H1 (cell line): ENCODE measurements at regions not wholly inside any gene's neighbourhood (a gene's known extent, or its start where the extent isn't known, plus 50 kb on each side); places are given as distances from the start of the nearest gene placed in this dataset.

Source experiments
- CTCF ChIA-PET: fragments of 300-600 bp; sonication (Branson Sonifier 250); formaldehyde crosslinking; loops from one replicate; lab custom pipeline; 2021; ENCODE audit not compliant: partially characterized antibody; lab: Charles Lee
- POLR2A ChIA-PET: fragments of 300-600 bp; sonication (Branson Sonifier 250); formaldehyde crosslinking; loops from one replicate; lab custom pipeline; 2021; ENCODE audit warnings: inconsistent platforms; ENCODE audit not compliant: partially characterized antibody; lab: Charles Lee
- DNase-seq, 2 experiments: peaks; one replicate each; pipeline versions ENCODE4 v3.0.0 to v3.0.0-alpha.2; 2010 to 2022; ENCODE audit warnings: low spot score in 2 of 2, low read depth in 1 of 2, mixed read lengths in 1 of 2
- FAIRE-seq: peaks from 2 replicates; lab custom pipeline; 2011; peaks lifted over from hg19 to GRCh38; lab: Jason Lieb, UNC
- H2AFZ ChIP-seq: 2 replicates; pipeline ENCODE4 v1.8.1; 2012; ENCODE audit warnings: low read length, inconsistent platforms
- H2AK5ac ChIP-seq: 2 replicates; pipeline ENCODE4 v1.6.1; 2013; ENCODE audit warnings: low read depth, low read length
- H2BK120ac ChIP-seq: replicated peaks from 2 replicates; pipeline ENCODE3; 2013; ENCODE audit warnings: low read depth, low read length, inconsistent platforms
- H2BK12ac ChIP-seq: 2 replicates; pipeline ENCODE4 v1.6.1; 2013; ENCODE audit warnings: low read depth, low read length
- H2BK15ac ChIP-seq: 2 replicates; pipeline ENCODE4 v1.6.1; 2013; ENCODE audit warnings: low read length
- H2BK20ac ChIP-seq: 2 replicates; pipeline ENCODE4 v1.6.1; 2013; ENCODE audit warnings: low read length
- H2BK5ac ChIP-seq: 2 replicates; pipeline ENCODE4 v1.6.1; 2013; ENCODE audit warnings: low read depth, low read length
- H3K14ac ChIP-seq: 2 replicates; pipeline ENCODE4 v1.6.1; 2013; ENCODE audit warnings: inconsistent platforms; ENCODE audit not compliant: insufficient read length
- H3K18ac ChIP-seq: 2 replicates; pipeline ENCODE4 v1.6.1; 2013; ENCODE audit warnings: low read length; ENCODE audit errors: extremely low read depth
- H3K23ac ChIP-seq: 2 replicates; pipeline ENCODE4 v1.6.1; 2013; ENCODE audit warnings: inconsistent platforms; ENCODE audit not compliant: insufficient read length
- H3K23me2 ChIP-seq: 2 replicates; pipeline ENCODE4 v1.6.1; 2013; ENCODE audit warnings: low read depth, low read length
- H3K27ac ChIP-seq: 2 replicates; pipeline ENCODE4 v1.6.1; 2011; ENCODE audit warnings: low read depth, low read length, inconsistent platforms
- H3K27me3 ChIP-seq, 4 experiments: replicated peaks in 1 of 4; 1 replicate in 1 of 4; 2 replicates in 3 of 4; pipeline versions ENCODE4 v1.6.1 to v1.8.1; 2011 to 2013; ENCODE audit warnings: low read length in 3 of 4, mild to moderate bottlenecking in 3 of 4, inconsistent platforms in 2 of 4, mixed read lengths in 2 of 4, moderate library complexity in 1 of 4; ENCODE audit not compliant: control insufficient read depth in 3 of 4, insufficient read depth in 3 of 4; ENCODE audit errors: extremely low read depth in 1 of 4
- H3K36me3 ChIP-seq, 4 experiments: 2 replicates each; pipeline versions ENCODE4 v1.6.1 to v1.8.1; 2011 to 2013; ENCODE audit warnings: mild to moderate bottlenecking in 4 of 4, low read length in 3 of 4, moderate library complexity in 2 of 4, control low read depth in 1 of 4, inconsistent platforms in 1 of 4; ENCODE audit not compliant: insufficient read depth in 4 of 4, control insufficient read depth in 2 of 4
- H3K4ac ChIP-seq: replicated peaks from 2 replicates; pipeline ENCODE3; 2013; ENCODE audit warnings: low read length, low read depth, mixed read lengths, inconsistent platforms; ENCODE audit not compliant: insufficient read length
- H3K4me1 ChIP-seq, 4 experiments: replicated peaks in 1 of 4; 1 replicate in 1 of 4; 2 replicates in 3 of 4; pipeline versions ENCODE4 v1.6.1 to v1.8.1; 2011 to 2013; ENCODE audit warnings: low read length in 3 of 4, inconsistent platforms in 2 of 4, mixed read lengths in 1 of 4; ENCODE audit not compliant: insufficient read depth in 4 of 4, control insufficient read depth in 3 of 4
- H3K4me2 ChIP-seq, 2 experiments: 2 replicates each; pipeline versions ENCODE4 v1.6.1 to v1.8.1; 2011 to 2013; ENCODE audit warnings: low read depth in 2 of 2, low read length in 2 of 2, control low read depth in 1 of 2, inconsistent platforms in 1 of 2, mild to moderate bottlenecking in 1 of 2; ENCODE audit not compliant: insufficient read depth in 1 of 2
- H3K4me3 ChIP-seq, 4 experiments: fragments of 200-600, 300-600 bp in 1 of 4; sonication (generic), shearing (Covaris generic), sonication (Bioruptor Twin) in 1 of 4; 2 replicates each; pipeline versions ENCODE4 v1.5.1 to v1.8.1; 2011 to 2016; ENCODE audit warnings: low read length in 4 of 4, low read depth in 3 of 4, control low read depth in 2 of 4, inconsistent platforms in 2 of 4, mild to moderate bottlenecking in 2 of 4, mixed read lengths in 1 of 4, moderate library complexity in 1 of 4; ENCODE audit not compliant: insufficient read depth in 2 of 4; ENCODE audit errors: extremely low read depth in 1 of 4
- H3K56ac ChIP-seq: replicated peaks from 2 replicates; pipeline ENCODE3; 2013; ENCODE audit warnings: low read depth, mild to moderate bottlenecking, mixed read lengths, low read length, inconsistent platforms; ENCODE audit not compliant: insufficient read length
- H3K79me1 ChIP-seq: 2 replicates; pipeline ENCODE4 v1.6.1; 2013; ENCODE audit warnings: low read depth, low read length, control low read depth
- H3K79me2 ChIP-seq, 2 experiments: 2 replicates each; pipeline versions ENCODE4 v1.6.1 to v1.8.1; 2012 to 2013; ENCODE audit warnings: low read length in 2 of 2, mild to moderate bottlenecking in 2 of 2, inconsistent platforms in 1 of 2; ENCODE audit not compliant: insufficient read depth in 2 of 2, control insufficient read depth in 1 of 2
- H3K9ac ChIP-seq, 4 experiments: replicated peaks in 1 of 4; 1 replicate in 1 of 4; 2 replicates in 3 of 4; pipeline versions ENCODE4 v1.6.1 to v1.8.1; 2011 to 2013; ENCODE audit warnings: low read depth in 3 of 4, low read length in 3 of 4, control low read depth in 2 of 4, mild to moderate bottlenecking in 2 of 4, moderate library complexity in 2 of 4, inconsistent platforms in 1 of 4; ENCODE audit errors: extremely low read depth in 1 of 4
- H3K9me3 ChIP-seq, 2 experiments: 2 replicates each; pipeline versions ENCODE4 v1.6.1 to v1.8.1; 2012 to 2013; ENCODE audit warnings: mild to moderate bottlenecking in 2 of 2, moderate library complexity in 2 of 2, control low read depth in 1 of 2, inconsistent platforms in 1 of 2, low read depth in 1 of 2, low read length in 1 of 2, mixed read lengths in 1 of 2; ENCODE audit not compliant: insufficient read depth in 2 of 2
- H4K20me1 ChIP-seq, 2 experiments: replicated peaks in 1 of 2; 2 replicates each; pipeline versions ENCODE3 to v1.8.1; 2011 to 2013; ENCODE audit warnings: inconsistent platforms in 2 of 2, low read length in 2 of 2, mild to moderate bottlenecking in 1 of 2; ENCODE audit not compliant: insufficient read depth in 2 of 2, control insufficient read depth in 1 of 2
- H4K5ac ChIP-seq: 2 replicates; pipeline ENCODE4 v1.6.1; 2013; ENCODE audit warnings: low read length, low read depth, mixed read lengths, inconsistent platforms; ENCODE audit not compliant: insufficient read length
- H4K8ac ChIP-seq: 2 replicates; pipeline ENCODE4 v1.8.0; 2013; ENCODE audit warnings: mild to moderate bottlenecking, moderate library complexity, low read length, inconsistent platforms; ENCODE audit not compliant: insufficient read depth; ENCODE audit errors: extremely low read depth
- H4K91ac ChIP-seq: replicated peaks from 2 replicates; pipeline ENCODE3; 2013; ENCODE audit warnings: low read length, mixed read lengths, inconsistent platforms; ENCODE audit not compliant: insufficient read length
- BCL11A ChIP-seq, 2 experiments: IDR thresholded peaks; one replicate each; pipeline ENCODE4 v1.6.1; 2011; ENCODE audit warnings: low read depth in 2 of 2, low read length in 2 of 2, mild to moderate bottlenecking in 2 of 2
- CTCF ChIP-seq, 3 experiments: IDR thresholded peaks; 1 replicate in 2 of 3; 2 replicates in 1 of 3; pipeline versions ENCODE4 v1.5.1 to v1.6.1; 2011; ENCODE audit warnings: low read length in 3 of 3, mild to moderate bottlenecking in 3 of 3, inconsistent platforms in 2 of 3, low read depth in 1 of 3, moderate library complexity in 1 of 3; ENCODE audit not compliant: insufficient read depth in 1 of 3; ENCODE audit errors: control extremely low read depth in 1 of 3
- E2F6 ChIP-seq: IDR thresholded peaks from 2 replicates; pipeline ENCODE4 v1.6.1; 2012; ENCODE audit warnings: inconsistent platforms
- USF2 ChIP-seq: IDR thresholded peaks from 2 replicates; pipeline ENCODE4 v1.6.1; 2011; ENCODE audit warnings: low read length, improper control_type of control experiment
- WGBS, 2 experiments: shearing (Covaris generic) in 1 of 2; methylation state at CpG; one replicate each; pipeline versions ENCODE4 v1.1.6 to v1.1.7; 2013 to 2015; ENCODE audit warnings: low lambda C conversion rate in 2 of 2, mixed read lengths in 2 of 2, inconsistent platforms in 1 of 2, low coverage in 1 of 2, missing lambda C conversion rate in 1 of 2; ENCODE audit not compliant: insufficient replicate concordance in 2 of 2, insufficient coverage in 1 of 2, insufficient read length in 1 of 2; ENCODE audit errors: extremely low coverage in 1 of 2, missing lambda C conversion rate in 1 of 2; 5-methylcytosine and 5-hydroxymethylcytosine counted together

- Histone ChIP-seq H3K4me3 (no peak overlapping the region), H2BK15ac (no peak overlapping the region), H3K79me1 (no peaks in the 10 kb centered on the region), H3K14ac (no peak overlapping the region), H3K18ac (no peak overlapping the region), H3K9ac (no peak overlapping the region), H3K23ac (no peak overlapping the region), H3K36me3 (no peaks in the 10 kb centered on the region), H3K27me3 (no peaks in the 10 kb centered on the region; a peak in 1 of 7 replicates), H3K4me1 (peaks cover 0 to 2% (median 0%) of the 10 kb centered on the region in 4 experiments; a peak in 2 of 7 replicates), H2AFZ (no peak overlapping the region), H3K56ac (no peak overlapping the region)
- POLR2A ChIA-PET, result no interaction called here
- CTCF ChIA-PET, result no interaction called here
- DNase-seq, result no peak
- TF ChIP-seq BCL11A (IDR thresholded peaks at IDR 0.05; ENCODE audit: low read depth in 2 of 2, low read length in 2 of 2) (no peak), USF2 (peak; percentile 56; the same call in 1 of the 2 replicates), CTCF (IDR thresholded peaks at IDR 0.05; ENCODE audit: control extremely low read depth in 1 of 3, insufficient read depth in 1 of 3, low read depth in 1 of 3, low read length in 3 of 3) (no peak), E2F6 (no peak)
- TF ChIP-seq, all 59 proteins: peak for 1
- Histone ChIP-seq H4K91ac (no peak overlapping the region), H3K4ac (no peak overlapping the region), H3K23me2 (no peaks in the 10 kb centered on the region), H4K5ac (no peak overlapping the region), H2BK120ac (no peak overlapping the region), H4K8ac (no peak overlapping the region), H3K4me2 (no peak overlapping the region), H3K79me2 (no peaks in the 10 kb centered on the region), H2BK5ac (no peak overlapping the region), H4K20me1 (no peaks in the 10 kb centered on the region), H2BK20ac (no peak overlapping the region), H3K27ac (no peak overlapping the region), H3K9me3 (no peaks in the 10 kb centered on the region), H2BK12ac (no peak overlapping the region), H2AK5ac (no peak overlapping the region; the same call in 1 of the 2 replicates)
- WGBS, 2 experiments, result 94% methylated on average over 1 of the region's 1 CpG; no CpG with 5 or more reads in 1 of the 2 experiments
- no peak for FAIRE-seq
These were observed 195.2 kb downstream of the NUAK1 start for GRCh38 chr12:105943525-105943924.
